GDM1 (cell line): ENCODE measurements at regions not wholly inside any gene's neighbourhood (a gene's known extent, or its start where the extent isn't known, plus 50 kb on each side); places are given as distances from the start of the nearest gene placed in this dataset.
"Not testable (repeated sequence)": the region's sequence is repeated elsewhere in the genome, so short reads cannot be mapped to it uniquely, and the experiment has no call there.

ENCODE experiments used
- DNase-seq: peaks from one replicate; lab custom pipeline; 2025; lab: John Stamatoyannopoulos, UW

DNA sequence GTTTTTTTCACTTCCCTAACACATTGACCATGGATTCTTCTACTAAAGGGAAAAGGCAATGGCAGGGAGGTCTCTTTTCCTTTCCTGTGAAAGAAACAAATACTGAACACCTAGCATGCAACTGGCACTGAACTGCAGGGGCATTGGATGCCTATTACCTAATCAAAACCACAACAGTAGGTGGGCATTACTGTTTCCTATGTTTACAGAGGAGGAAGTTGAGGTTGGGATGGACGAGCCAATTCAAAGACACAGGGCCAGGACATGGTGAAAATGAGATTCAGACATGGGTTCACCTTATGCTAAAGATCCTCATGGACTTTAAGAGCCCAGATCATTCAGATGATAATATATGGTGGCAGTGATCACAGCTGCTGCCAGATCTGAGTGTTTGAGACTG lies 407.0 kb downstream of the MIAT start:
- no peak for DNase-seq

- DNase-seq: no peak
Observed at GRCh38 chr22:27065279-27065678, 407.9 kb downstream of the MIAT start.

DNA sequence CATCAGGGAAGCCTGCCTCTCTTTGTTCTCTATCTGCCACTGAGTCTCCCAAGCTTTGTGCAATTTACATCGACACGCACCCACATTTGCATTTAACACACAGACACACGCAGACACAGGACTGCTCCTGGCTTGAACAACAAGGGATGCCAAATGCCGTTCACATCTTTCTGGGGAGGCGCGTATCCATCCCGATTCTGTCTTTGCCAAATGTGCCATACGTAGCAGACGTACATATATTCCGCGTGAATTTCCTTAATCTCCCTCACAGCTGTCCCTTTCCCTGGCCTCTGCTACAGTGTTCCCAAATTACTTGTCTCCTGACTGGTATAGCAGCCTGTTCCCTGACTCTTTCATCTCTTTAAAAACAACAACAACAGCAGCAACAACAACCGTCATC lies 409.5 kb downstream of the MIAT start:
- DNase-seq: no peak

- no peak for DNase-seq
Observed at GRCh38 chr22:27068121-27068520, 410.7 kb downstream of the MIAT start.

- no peak for DNase-seq
Observed at GRCh38 chr22:27070594-27070993, 413.2 kb downstream of the MIAT start.

GRCh38 chr22:27073601-27074425 lies 416.4 kb downstream of the MIAT start:
- DNase-seq: no peak

GRCh38 chr22:27075028-27075678 lies 417.8 kb downstream of the MIAT start:
- DNase-seq: no peak

GRCh38 chr22:27075891-27076290 lies 418.5 kb downstream of the MIAT start:
- DNase-seq: no peak

DNA sequence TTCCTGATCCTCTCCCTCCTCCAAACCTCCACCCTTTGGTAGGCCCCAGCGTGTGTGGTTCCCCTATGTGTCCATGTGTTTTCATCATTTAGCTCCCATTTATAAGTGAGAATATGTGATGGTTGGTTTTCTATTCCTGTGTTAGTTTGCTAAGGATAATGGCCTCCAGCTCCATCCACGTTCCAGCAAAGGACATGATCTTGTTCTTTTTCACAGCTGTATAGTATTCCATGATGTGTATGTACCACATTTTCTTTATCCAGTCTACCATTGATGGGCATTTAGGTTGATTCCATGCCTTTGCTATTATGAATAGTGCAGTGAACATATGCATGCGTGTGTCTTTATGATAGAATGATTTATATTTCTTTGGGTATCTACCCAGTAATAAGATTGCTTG lies 420.7 kb downstream of the MIAT start:
- not testable (repeated sequence) for DNase-seq

- DNase-seq: no peak
Observed at GRCh38 chr22:27080036-27080578, 422.7 kb downstream of the MIAT start.

- no peak for DNase-seq
Observed at GRCh38 chr22:27080863-27081262, 423.5 kb downstream of the MIAT start.

DNA sequence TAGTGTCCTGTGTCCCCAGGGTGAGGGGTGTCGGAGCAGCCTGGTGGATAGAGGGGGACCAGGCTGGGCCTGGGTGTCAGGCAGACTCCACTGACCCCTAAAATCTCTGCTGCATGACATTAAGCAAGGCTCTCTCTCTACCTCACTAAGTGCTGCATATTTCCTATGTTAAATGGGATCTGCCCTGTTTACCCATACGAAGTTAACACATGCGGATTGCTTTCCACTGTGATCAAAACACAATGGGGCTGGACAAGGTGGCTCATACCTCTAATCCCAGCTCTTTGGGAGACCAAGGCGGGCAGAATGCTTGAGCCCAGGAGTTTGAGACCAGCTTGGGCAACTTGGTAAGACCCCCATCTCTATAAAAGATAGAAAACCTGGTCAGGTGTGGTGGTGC lies 426.2 kb downstream of the MIAT start:
- no peak for DNase-seq

DNA sequence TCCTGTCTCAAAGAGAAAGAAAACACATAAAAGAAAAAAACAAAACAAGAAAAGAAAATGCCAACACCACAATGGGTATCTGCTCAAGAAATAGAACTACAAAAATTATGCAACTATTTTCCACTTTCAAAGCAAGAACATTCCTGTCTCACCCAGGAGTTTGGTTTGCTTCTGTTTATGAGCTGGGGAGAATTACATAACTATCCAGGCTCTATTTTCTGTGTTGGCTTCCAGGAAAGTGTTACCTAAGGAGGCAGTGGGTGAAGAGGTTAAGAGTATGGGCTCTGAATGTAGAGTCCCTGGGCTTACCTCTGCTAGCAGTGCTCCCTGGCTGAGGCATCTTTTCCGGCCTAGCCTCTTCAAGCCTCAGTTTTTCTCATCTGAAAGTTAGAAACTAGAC lies 426.7 kb downstream of the MIAT start:
- no peak for DNase-seq

DNA sequence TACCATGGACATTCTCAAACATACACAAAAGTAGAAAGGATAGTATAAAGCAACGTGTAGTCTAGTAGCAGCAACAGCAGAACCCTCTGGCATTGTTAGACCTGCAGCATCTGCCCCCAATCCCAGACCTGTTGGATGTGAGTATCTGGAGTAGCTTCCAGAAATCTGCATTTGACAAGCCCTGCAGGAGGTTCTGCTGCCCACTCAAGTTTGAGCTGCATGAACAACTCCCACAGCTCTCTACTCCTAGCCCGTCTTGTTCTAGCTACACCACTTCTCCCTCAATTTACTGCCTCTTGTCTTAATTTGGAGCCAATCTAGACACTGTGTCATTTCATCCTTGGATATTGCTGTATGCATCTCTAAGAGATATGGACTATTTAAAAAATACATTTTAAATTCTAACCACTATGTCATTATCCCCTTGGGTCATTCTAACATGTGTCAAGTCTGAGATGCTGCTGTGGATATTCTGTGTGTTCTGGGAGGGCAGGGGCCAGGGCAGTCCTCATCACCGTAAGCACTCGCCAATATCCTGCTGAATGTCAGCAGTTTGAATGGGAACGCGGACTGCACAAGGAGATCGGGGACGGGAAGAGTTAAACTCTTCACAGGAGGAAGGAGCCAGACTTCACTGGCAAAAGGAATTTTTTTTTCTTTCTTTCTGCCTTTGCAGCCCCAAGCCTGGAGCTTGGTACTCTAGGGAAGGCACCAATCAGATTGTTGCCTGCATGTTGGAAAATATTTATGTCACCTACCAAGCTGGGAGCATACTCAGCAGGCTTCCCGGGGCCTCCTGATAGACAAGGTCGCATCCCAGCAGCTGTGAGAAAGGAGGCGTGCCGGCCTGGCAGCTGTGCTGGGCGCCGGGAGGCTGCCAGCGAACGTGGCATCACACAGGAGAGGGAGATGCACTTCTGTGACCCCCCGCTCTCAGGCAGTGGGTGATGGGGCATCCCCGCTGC lies 429.0 kb downstream of the MIAT start:
- no peak for DNase-seq

- DNase-seq: no peak
Observed at GRCh38 chr22:27087051-27087450, 429.7 kb downstream of the MIAT start.

DNA sequence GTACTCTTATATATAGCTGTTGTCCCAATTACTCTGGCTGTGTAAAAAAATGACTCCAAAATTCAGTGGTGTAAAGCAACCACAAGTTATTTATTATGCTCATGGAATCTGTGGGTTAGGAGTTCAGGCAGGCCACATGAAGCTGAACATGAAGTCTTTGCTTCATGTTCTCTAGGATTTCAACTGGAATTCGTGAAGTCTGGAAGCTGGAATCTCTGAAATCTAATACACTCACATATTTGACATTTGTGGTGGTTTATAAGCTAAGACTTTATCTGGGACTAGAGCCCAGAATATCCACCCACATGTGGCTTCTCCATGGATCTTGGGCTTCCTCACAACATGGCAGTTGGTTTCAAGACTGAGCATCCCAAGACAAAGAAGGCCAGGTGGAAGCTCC lies 430.6 kb downstream of the MIAT start:
- DNase-seq: no peak

DNA sequence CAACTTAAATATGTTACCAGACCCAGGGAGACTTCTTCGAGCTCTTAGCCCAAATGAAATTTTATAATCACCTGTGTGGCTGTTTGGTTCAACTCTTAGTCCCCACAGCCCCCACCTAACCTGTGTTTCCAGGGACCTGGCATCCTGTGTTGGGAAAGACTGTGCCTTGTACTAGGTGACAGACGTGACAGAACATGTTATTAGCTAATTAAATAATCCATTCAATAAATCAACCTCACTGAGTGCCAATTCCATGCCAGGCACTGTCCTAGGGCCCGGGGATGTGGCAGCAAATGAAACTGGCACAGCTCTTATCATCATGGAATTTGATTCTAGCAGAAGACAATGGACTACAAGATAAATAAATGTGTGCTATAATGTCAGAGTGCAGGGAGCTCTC lies 431.9 kb downstream of the MIAT start:
- no peak for DNase-seq

- DNase-seq: no peak
Observed at GRCh38 chr22:27090611-27091011, 433.2 kb downstream of the MIAT start.

DNA sequence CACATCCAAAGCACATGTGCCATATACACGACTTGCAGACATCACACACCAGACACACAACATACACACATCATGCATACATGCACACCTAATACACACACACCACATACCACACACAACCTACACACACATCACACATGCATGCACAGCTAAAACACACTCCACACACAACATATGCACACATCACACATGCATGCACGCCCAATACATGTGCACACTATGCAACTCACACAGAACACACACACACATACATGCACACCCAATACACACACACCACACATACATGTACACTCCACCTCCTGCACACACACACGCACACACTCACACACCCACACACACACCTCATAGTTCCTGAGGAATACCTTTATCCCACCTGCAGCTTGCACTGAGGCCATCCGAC lies 436.0 kb downstream of the MIAT start:
- no peak for DNase-seq

DNA sequence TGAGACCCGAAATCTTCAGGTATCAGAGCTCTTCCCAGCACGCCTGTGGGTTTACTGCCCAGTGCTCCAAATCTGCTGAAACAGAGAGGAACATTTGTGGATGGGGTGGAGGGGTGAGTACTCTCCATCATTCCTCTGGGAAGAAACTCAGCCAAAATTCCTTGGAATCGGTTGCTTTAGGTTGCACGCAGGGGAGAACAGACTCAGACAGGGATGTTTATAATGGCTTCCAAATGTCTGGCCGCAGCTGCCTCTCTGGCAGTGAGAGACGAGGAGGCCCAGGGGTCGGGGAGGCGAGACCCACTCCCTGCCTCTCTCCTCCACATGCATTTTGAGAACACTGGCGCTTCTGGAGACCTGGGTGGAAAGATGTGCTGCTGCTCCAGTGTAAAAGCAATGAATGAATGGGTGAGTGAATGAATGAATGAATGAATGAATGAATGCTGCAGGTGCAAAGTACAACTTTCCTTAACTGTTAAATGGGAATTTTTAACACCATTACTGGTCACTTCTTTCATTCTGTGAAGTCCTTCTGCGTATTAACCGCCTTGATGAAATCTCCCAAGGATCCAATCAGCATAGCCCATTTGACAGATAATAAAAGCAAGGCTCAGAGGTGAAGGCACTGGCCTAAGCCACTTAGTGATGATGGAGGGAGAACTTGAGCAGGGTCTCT lies 437.4 kb downstream of the MIAT start:
- DNase-seq: no peak

- no peak for DNase-seq
Observed at GRCh38 chr22:27097506-27097905, 440.1 kb downstream of the MIAT start.

GRCh38 chr22:27097933-27098332 lies 440.5 kb downstream of the MIAT start:
- no peak for DNase-seq
